H1 (cell line): ENCODE measurements at regions not wholly inside any gene's neighbourhood (a gene's known extent, or its start where the extent isn't known, plus 50 kb on each side); places are given as distances from the start of the nearest gene placed in this dataset.

ENCODE experiments used
- CTCF ChIP-seq, 3 experiments: IDR thresholded peaks; 1 replicate in 2 of 3; 2 replicates in 1 of 3; pipeline versions ENCODE4 v1.5.1 to v1.6.1; 2011; ENCODE audit warnings: low read length in 3 of 3, mild to moderate bottlenecking in 3 of 3, inconsistent platforms in 2 of 3, low read depth in 1 of 3, moderate library complexity in 1 of 3; ENCODE audit not compliant: insufficient read depth in 1 of 3; ENCODE audit errors: control extremely low read depth in 1 of 3
- HDAC2 ChIP-seq, 2 experiments: fragments of 300-600 bp in 1 of 2; sonication (generic) in 1 of 2; IDR thresholded peaks; 2 replicates each; pipeline ENCODE4 v1.6.1; 2011 to 2012; ENCODE audit warnings: low read depth in 2 of 2, low read length in 2 of 2, mild to moderate bottlenecking in 2 of 2, moderate library complexity in 2 of 2, borderline replicate concordance in 1 of 2, inconsistent platforms in 1 of 2

- TF ChIP-seq HDAC2 (IDR thresholded peaks at IDR 0.05; ENCODE audit: borderline replicate concordance in 1 of 2, low read depth in 2 of 2, low read length in 2 of 2) (no peak), CTCF (IDR thresholded peaks at IDR 0.05; ENCODE audit: control extremely low read depth in 1 of 3, insufficient read depth in 1 of 3, low read depth in 1 of 3, low read length in 3 of 3) (no peak)
These were observed 85.4 kb upstream of the LINC00305 start for GRCh38 chr18:64234321-64234720.
